ACC112 (cell line): ENCODE measurements at regions not wholly inside any gene's neighbourhood (a gene's known extent, or its start where the extent isn't known, plus 50 kb on each side); places are given as distances from the start of the nearest gene placed in this dataset.

Experiments
- H2AFZ ChIP-seq: fragments of 200-600 bp; sonication (generic); one replicate; pipeline ENCODE4 v1.6.0; 2017; ENCODE audit warnings: antibody characterized with exemption, low read length; ENCODE audit not compliant: unreplicated experiment
- H3K27ac ChIP-seq: fragments of 200-600 bp; sonication (generic); 2 replicates; pipeline ENCODE4 v1.5.1; 2014; ENCODE audit warnings: low read depth, mild to moderate bottlenecking, antibody characterized with exemption, low read length, moderate library complexity
- H3K27me3 ChIP-seq: fragments of 200-600 bp; sonication (generic); 2 replicates; pipeline ENCODE4 v1.6.1; 2014; ENCODE audit warnings: mild to moderate bottlenecking, antibody characterized with exemption, low read length, moderate library complexity, mixed read lengths; ENCODE audit not compliant: insufficient read depth
- H3K36me3 ChIP-seq: fragments of 200-600 bp; sonication (generic); 2 replicates; pipeline ENCODE4 v1.6.1; 2016; ENCODE audit warnings: mild to moderate bottlenecking, antibody characterized with exemption, low read length, moderate library complexity, mixed read lengths; ENCODE audit not compliant: insufficient read depth
- H3K4me1 ChIP-seq: fragments of 200-600 bp; sonication (generic); one replicate; pipeline ENCODE4 v1.6.1; 2016; ENCODE audit warnings: low read length, mixed read lengths; ENCODE audit not compliant: insufficient read depth, unreplicated experiment, control insufficient read depth
- H3K4me3 ChIP-seq: fragments of 200-600 bp; sonication (generic); 2 replicates; pipeline ENCODE4 v1.5.1; 2014; ENCODE audit warnings: mild to moderate bottlenecking, low read depth, low read length
- H3K79me2 ChIP-seq: fragments of 200-600 bp; sonication (generic); one replicate; pipeline ENCODE4 v1.6.0; 2016; ENCODE audit warnings: low read length; ENCODE audit not compliant: control insufficient read depth, unreplicated experiment, insufficient read depth

DNA sequence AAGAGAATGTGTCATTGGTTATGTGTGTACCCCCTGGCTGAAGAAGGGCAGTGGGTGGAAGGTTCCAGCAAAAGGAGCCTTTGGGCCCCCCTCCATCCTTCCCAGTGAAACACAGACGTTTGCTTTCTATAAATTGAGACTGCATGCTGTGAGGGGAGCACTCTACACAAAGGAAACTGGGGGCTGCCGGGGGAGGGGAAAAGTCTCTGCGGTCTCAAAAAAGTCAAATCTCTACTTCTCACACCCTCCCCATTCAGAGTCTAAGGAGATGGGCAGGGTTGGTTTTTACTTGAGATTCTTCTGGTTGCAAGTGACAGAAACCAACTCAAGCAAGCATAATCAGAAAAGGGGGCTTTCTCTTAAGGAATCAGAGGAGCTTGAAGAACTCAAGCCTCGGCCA lies 50.1 kb upstream of the TLE3 start:
- Histone ChIP-seq H3K27ac (no peak overlapping the region), H3K4me3 (no peak overlapping the region), H2AFZ (no peak overlapping the region), H3K27me3 (no peaks in the 10 kb centered on the region), H3K4me1 (peaks cover 3% of the 10 kb centered on the region), H3K79me2 (no peaks in the 10 kb centered on the region), H3K36me3 (no peaks in the 10 kb centered on the region)
